IMR-90 (cell line): ENCODE measurements at regions not wholly inside any gene's neighbourhood (a gene's known extent, or its start where the extent isn't known, plus 50 kb on each side); places are given as distances from the start of the nearest gene placed in this dataset.

Source experiments
- BHLHE40 ChIP-seq: fragments of 150-350 bp; IDR thresholded peaks from 2 replicates; pipeline ENCODE4 v1.6.1; 2016; ENCODE audit warnings: mild to moderate bottlenecking, low read depth, low read length
- CEBPB ChIP-seq: IDR thresholded peaks from 2 replicates; pipeline ENCODE4 v1.6.1; 2012; ENCODE audit warnings: low read depth, low read length, improper control_type of control experiment
- CTCF ChIP-seq: conservative IDR thresholded peaks from 2 replicates; pipeline ENCODE4 v1.5.1; 2012; ENCODE audit warnings: mild to moderate bottlenecking, low read depth, low read length, improper control_type of control experiment
- FOS ChIP-seq: fragments of 150-350 bp; IDR thresholded peaks from 2 replicates; pipeline ENCODE4 v1.6.1; 2016; ENCODE audit warnings: low read depth, low read length
- MAFK ChIP-seq: IDR thresholded peaks from 2 replicates; pipeline ENCODE4 v1.6.1; 2012; ENCODE audit warnings: low read depth, low read length, improper control_type of control experiment
- MAZ ChIP-seq: IDR thresholded peaks from 2 replicates; pipeline ENCODE4 v1.6.1; 2012; ENCODE audit warnings: low read depth, mild to moderate bottlenecking, low read length, improper control_type of control experiment, moderate library complexity, borderline replicate concordance
- MXI1 ChIP-seq: IDR thresholded peaks from 2 replicates; pipeline ENCODE4 v1.6.1; 2012; ENCODE audit warnings: low read depth, mild to moderate bottlenecking, low read length, moderate library complexity, borderline replicate concordance
- POLR2A ChIP-seq: IDR thresholded peaks from 2 replicates; pipeline ENCODE4 v1.6.1; 2012; ENCODE audit warnings: mild to moderate bottlenecking, low read depth, low read length
- RAD21 ChIP-seq: IDR thresholded peaks from 2 replicates; pipeline ENCODE4 v1.6.1; 2012; ENCODE audit warnings: low read length, improper control_type of control experiment
- RCOR1 ChIP-seq: IDR thresholded peaks from 2 replicates; pipeline ENCODE4 v1.6.1; 2012; ENCODE audit warnings: mild to moderate bottlenecking, low read length, improper control_type of control experiment; ENCODE audit not compliant: insufficient replicate concordance
- RFX5 ChIP-seq: IDR thresholded peaks from 2 replicates; pipeline ENCODE4 v1.8.0; 2012; ENCODE audit warnings: low read depth, mild to moderate bottlenecking, low read length, moderate library complexity
- SMC3 ChIP-seq: fragments of 150-350 bp; IDR thresholded peaks from 2 replicates; pipeline ENCODE4 v1.6.1; 2016; ENCODE audit warnings: low read depth, mild to moderate bottlenecking, antibody characterized with exemption, low read length, moderate library complexity
- USF2 ChIP-seq: fragments of 150-350 bp; IDR thresholded peaks from 2 replicates; pipeline ENCODE4 v1.6.1; 2017; ENCODE audit warnings: mild to moderate bottlenecking, antibody characterized with exemption, low read length, low read depth

- TF ChIP-seq CTCF (no peak), BHLHE40 (no peak), CEBPB (no peak), MAFK (no peak), RCOR1 (no peak), USF2 (no peak), RAD21 (no peak), FOS (no peak), MXI1 (no peak), MAZ (no peak), POLR2A (no peak), SMC3 (no peak), RFX5 (no peak)
These were observed 371.1 kb upstream of the ID2 start for GRCh38 chr2:8310557-8311455.
